Heart left ventricle (tissue), 16 donors: ENCODE measurements at regions not wholly inside any gene's neighbourhood (a gene's known extent, or its start where the extent isn't known, plus 50 kb on each side); places are given as distances from the start of the nearest gene placed in this dataset.
A peak's percentile ranks its signal among the peaks of the same experiment; 100 is the strongest.
"Not testable (repeated sequence)": the region's sequence is repeated elsewhere in the genome, so short reads cannot be mapped to it uniquely, and the experiment has no call there.

Source experiments
- ATAC-seq, 4 donors: fragments of 200-7000 bp; cut with Tn5 transposase; one replicate each; pipeline ENCODE4 v1.9.1; 2020 to 2022; ENCODE audit warnings: moderate library complexity in 4 of 4, mild to moderate bottlenecking in 3 of 4, moderate number of reproducible peaks in 1 of 4
- DNase-seq, 5 donors: peaks; one replicate each; pipeline ENCODE4 v3.0.0-alpha.2; 2020
- H3K27ac ChIP-seq, 12 donors: fragments of 200-600 bp; sonication (generic) in 4 of 12; one replicate each; pipeline versions ENCODE4 v1.5.0 to v1.8.0; 2016 to 2022; ENCODE audit warnings: mild to moderate bottlenecking in 2 of 12
- H3K27me3 ChIP-seq, 9 donors: fragments of 200-600 bp; sonication (generic) in 2 of 9; one replicate each; pipeline versions ENCODE4 v1.5.1 to v1.8.0; 2016 to 2022; ENCODE audit warnings: mild to moderate bottlenecking in 3 of 9
- H3K36me3 ChIP-seq, 9 donors: fragments of 200-600 bp; sonication (generic) in 2 of 9; one replicate each; pipeline versions ENCODE4 v1.5.0 to v1.8.0; 2018 to 2022; ENCODE audit warnings: mild to moderate bottlenecking in 2 of 9
- H3K4me1 ChIP-seq, 12 donors: fragments of 200-600 bp; sonication (generic) in 4 of 12; one replicate each; pipeline versions ENCODE4 v1.5.0 to v1.8.0; 2016 to 2022; ENCODE audit warnings: mild to moderate bottlenecking in 3 of 12
- H3K4me3 ChIP-seq, 12 donors: fragments of 200-600 bp; sonication (generic) in 4 of 12; one replicate each; pipeline versions ENCODE4 v1.5.0 to v1.8.0; 2017 to 2022; ENCODE audit warnings: mild to moderate bottlenecking in 9 of 12, moderate library complexity in 4 of 12
- H3K9me3 ChIP-seq, 12 donors: fragments of 200-600 bp; sonication (generic) in 4 of 12; one replicate each; pipeline versions ENCODE4 v1.5.0 to v1.8.0; 2016 to 2022; ENCODE audit warnings: mild to moderate bottlenecking in 1 of 12
- CTCF ChIP-seq, 12 donors: fragments of 200-600 bp; sonication (generic) in 4 of 12; IDR thresholded peaks; one replicate each; pipeline versions ENCODE4 v1.5.0 to v1.8.0; 2018 to 2022; ENCODE audit warnings: antibody characterized with exemption in 12 of 12, mild to moderate bottlenecking in 5 of 12
- POLR2A ChIP-seq, 2 donors: fragments of 450-650 bp; IDR thresholded peaks; one replicate each; pipeline ENCODE4 v1.6.1; 2017; ENCODE audit warnings: antibody characterized with exemption in 2 of 2, mild to moderate bottlenecking in 2 of 2, moderate library complexity in 2 of 2
- WGBS, 4 donors: extraction: QIAGEN DNeasy Blood & Tissue Kit in 2 of 4; methylation state at CpG; one replicate each; pipeline versions ENCODE4 v1.1.5 to v1.1.7; 2013 to 2018; 5-methylcytosine and 5-hydroxymethylcytosine counted together
- intact Hi-C, 10 donors: fragments of 100-400 bp; cut with DNase I; formaldehyde crosslinking; loops; one replicate each; pipeline versions ENCODE4 v1.11.1 to v1.14.2; 2022
- donor health status: ischemic (EF 13 %, LVEDD 7.1; RV severe dilation, severe dysfunction).
- donor health status: healthy with polysubstance abuse.
- donor health status: DM: no; HTN: yes; CAD: no.
- donor health status: DM: no; HTN: no; CAD: no.
- donor health status: ischemic (EF 25% LVEDD 6.9; RV normal size, moderate dysfunction).
- donor health status: ischemic (EF 25% LVEDD 5.7; RV mildly dilated, moderate dysfunction).
- donor health status: healthy.
- donor health status: DM: yes; HTN: yes; CAD: no.
- donor health status: ischemic (EF 35%, LVEDD 5.7; RV mildly dilated, moderate dysfunction).
- donor health status: nonischemic (EF 11% LVEDD 7.7; RV severe dilation, severe dysfunction).
- donor health status: DM: yes; HTN: yes; CAD: no.
- donor health status: PGD.
- donor health status: ischemic (EF 29% LVEDD 5.4; RV normal size, mild dysfunction).
- donor health status: nonischemic (EF 23%, LVEDD 6.1; RV moderate dilation, normal function).

DNA sequence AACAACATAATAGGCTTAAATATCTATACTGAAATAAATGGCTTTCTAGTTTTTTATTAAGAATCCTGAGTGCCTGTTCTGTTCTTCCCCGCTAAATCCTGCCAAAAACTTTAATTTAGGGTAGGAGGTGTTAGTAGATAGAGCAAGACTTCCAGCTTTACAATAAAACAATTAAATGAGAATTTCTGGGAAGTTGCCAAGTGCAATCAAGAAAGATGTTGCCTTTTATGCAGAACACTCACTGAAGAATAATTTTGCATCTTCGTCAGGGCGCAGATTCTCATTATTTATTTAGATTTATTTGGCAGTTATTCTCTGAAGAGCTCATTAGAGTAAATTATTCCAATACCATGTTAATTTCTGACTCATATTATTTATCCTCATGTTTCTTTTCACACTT is 103.2 kb upstream of the GPR141 start:
- H3K27me3 ChIP-seq = no peaks in the 10 kb centered on the region
- H3K36me3 ChIP-seq = no peaks in the 10 kb centered on the region
- DNase-seq = no peak
- WGBS, 4 donors = 73 to 84% (median 78%) methylated on average over 3 of the region's 3 CpGs
- no peak for ATAC-seq
- H3K27ac ChIP-seq = no peak overlapping the region
- TF ChIP-seq CTCF (IDR thresholded peaks at IDR 0.05) (no peak), POLR2A (IDR thresholded peaks at IDR 0.05) (no peak)
- intact Hi-C loops = no loop called here
- no peaks in the 10 kb centered on the region for H3K9me3 ChIP-seq
- H3K4me1 ChIP-seq = peaks cover 0 to 11% (median 0%) of the 10 kb centered on the region in 12 donors
- no peak overlapping the region for H3K4me3 ChIP-seq

GRCh38 chr7:37584651-37585463 is 98.7 kb upstream of the GPR141 start:
- H3K27me3 ChIP-seq, H3K4me3 ChIP-seq, intact Hi-C loops, H3K9me3 ChIP-seq, H3K27ac ChIP-seq, ATAC-seq, H3K36me3 ChIP-seq: not testable (repeated sequence)
- peak in 1 of 5 donors; percentile 9 for DNase-seq
- peaks cover 0 to 13% (median 0%) of the 10 kb centered on the region in 12 donors for H3K4me1 ChIP-seq
- WGBS, 4 donors = 16 to 23% (median 19%) methylated on average over 4 of the region's 4 CpGs

- intact Hi-C loops = no loop called here
- WGBS, 4 donors = 66 to 75% (median 71%) methylated on average over 4 of the region's 4 CpGs
- Histone ChIP-seq H3K27ac (no peak overlapping the region), H3K4me1 (no peaks in the 10 kb centered on the region), H3K9me3 (peaks cover 0 to 9% (median 0%) of the 10 kb centered on the region in 12 donors), H3K36me3 (no peaks in the 10 kb centered on the region), H3K27me3 (no peaks in the 10 kb centered on the region), H3K4me3 (no peak overlapping the region)
- no peak for ATAC-seq
- TF ChIP-seq POLR2A (IDR thresholded peaks at IDR 0.05) = no peak
- no peak for TF ChIP-seq CTCF (IDR thresholded peaks at IDR 0.05)
- DNase-seq = no peak
These were observed 92.7 kb upstream of the GPR141 start for GRCh38 chr7:37590824-37591223.

DNA sequence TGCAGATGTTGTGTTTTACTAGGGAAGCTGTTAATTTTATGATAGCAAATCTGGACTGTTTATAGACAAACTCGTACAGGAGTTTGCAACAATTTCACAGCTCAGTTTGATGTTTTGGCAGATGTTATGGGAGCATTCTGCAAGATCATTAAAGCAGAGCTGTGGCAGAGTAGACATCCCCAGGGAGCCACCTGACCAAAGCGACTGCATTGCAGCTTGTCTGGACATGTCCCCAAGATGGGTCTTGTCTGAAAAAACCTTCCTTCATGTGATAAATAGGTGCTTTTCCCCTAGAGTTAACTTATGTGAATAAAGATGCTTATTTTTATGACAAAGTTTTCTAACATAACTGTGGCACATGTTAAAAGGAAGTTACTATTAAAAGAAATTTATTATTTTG is 91.2 kb upstream of the GPR141 start:
- Histone ChIP-seq H3K36me3 (no peaks in the 10 kb centered on the region), H3K27ac (no peak overlapping the region), H3K9me3 (peaks cover 0 to 18% (median 2%) of the 10 kb centered on the region in 12 donors), H3K4me3 (no peak overlapping the region), H3K4me1 (no peaks in the 10 kb centered on the region), H3K27me3 (no peaks in the 10 kb centered on the region)
- WGBS, 4 donors = 65 to 77% (median 66%) methylated on average over 2 of the region's 2 CpGs
- DNase-seq (no peak), ATAC-seq (no peak)
- intact Hi-C loops = no loop called here
- TF ChIP-seq POLR2A (IDR thresholded peaks at IDR 0.05) = no peak
- TF ChIP-seq CTCF (IDR thresholded peaks at IDR 0.05) = no peak

- H3K4me3 ChIP-seq = no peak overlapping the region
- TF ChIP-seq CTCF (IDR thresholded peaks at IDR 0.05) (no peak), POLR2A (IDR thresholded peaks at IDR 0.05) (no peak)
- no peak for ATAC-seq
- intact Hi-C loops = no loop called here
- DNase-seq = no peak
- no peaks in the 10 kb centered on the region for H3K4me1 ChIP-seq
- no peak overlapping the region for H3K27ac ChIP-seq
- H3K9me3 ChIP-seq = peaks cover 0 to 20% (median 2%) of the 10 kb centered on the region in 12 donors
- no peaks in the 10 kb centered on the region for H3K27me3 ChIP-seq
- 83 to 92% (median 88%) methylated on average over 1 of the region's 1 CpG for WGBS, 4 donors
- H3K36me3 ChIP-seq = no peaks in the 10 kb centered on the region
These were observed 89.0 kb upstream of the GPR141 start for GRCh38 chr7:37594602-37595001.
